Thyroid gland (tissue), 4 donors: ENCODE measurements at regions not wholly inside any gene's neighbourhood (a gene's known extent, or its start where the extent isn't known, plus 50 kb on each side); places are given as distances from the start of the nearest gene placed in this dataset.
"Not testable (repeated sequence)": the region's sequence is repeated elsewhere in the genome, so short reads cannot be mapped to it uniquely, and the experiment has no call there.

Experiments used
- DNase-seq, 2 donors: peaks; one replicate each; pipeline ENCODE4 v3.0.0-alpha.2; 2019
- H3K27ac ChIP-seq, 3 donors: fragments of 200-600 bp; sonication (generic); 1 replicate in 2 of 3; 2 replicates in 1 of 3; pipeline ENCODE4 v1.5.1; 2016 to 2019; ENCODE audit warnings: mild to moderate bottlenecking in 1 of 3, moderate library complexity in 1 of 3
- H3K27me3 ChIP-seq: fragments of 200-600 bp; sonication (generic); one replicate; pipeline ENCODE4 v1.5.1; 2019
- H3K36me3 ChIP-seq, 2 donors: fragments of 200-600 bp; sonication (generic); one replicate each; pipeline ENCODE4 v1.5.1; 2016 to 2019
- H3K4me1 ChIP-seq, 2 donors: fragments of 200-600 bp; sonication (generic); one replicate each; pipeline ENCODE4 v1.5.1; 2017 to 2019
- H3K4me3 ChIP-seq, 3 donors: fragments of 200-600 bp; sonication (generic); replicated peaks in 1 of 3; 1 replicate in 2 of 3; 2 replicates in 1 of 3; pipeline ENCODE4 v1.5.1; 2016; ENCODE audit warnings: mild to moderate bottlenecking in 1 of 3
- H3K9me3 ChIP-seq: fragments of 200-600 bp; sonication (generic); one replicate; pipeline ENCODE4 v1.5.1; 2017
- POLR2A ChIP-seq, 2 donors: fragments of 450-650 bp; IDR thresholded peaks; one replicate each; pipeline ENCODE4 v1.6.1; 2017; ENCODE audit warnings: antibody characterized with exemption in 2 of 2, mild to moderate bottlenecking in 2 of 2, moderate library complexity in 1 of 2
- WGBS, 2 donors: methylation state at CpG; one replicate each; pipeline ENCODE4 v1.1.5; 2017; 5-methylcytosine and 5-hydroxymethylcytosine counted together
- intact Hi-C: fragments of 100-400 bp; cut with DNase I; formaldehyde crosslinking; loops from one replicate; pipeline ENCODE4 v1.15.1; 2023
- TF ChIP-seq, protein P1 (sequence below), 6 experiments: fragments of 200-600 bp in 3 of 6; fragments of 450-650 bp in 3 of 6; sonication (generic) in 3 of 6; IDR thresholded peaks; one replicate each; pipeline ENCODE4 v1.5.1; 2016 to 2019; ENCODE audit warnings: antibody characterized with exemption in 6 of 6, mild to moderate bottlenecking in 2 of 6, inconsistent platforms in 1 of 6, moderate library complexity in 1 of 6

DNA sequence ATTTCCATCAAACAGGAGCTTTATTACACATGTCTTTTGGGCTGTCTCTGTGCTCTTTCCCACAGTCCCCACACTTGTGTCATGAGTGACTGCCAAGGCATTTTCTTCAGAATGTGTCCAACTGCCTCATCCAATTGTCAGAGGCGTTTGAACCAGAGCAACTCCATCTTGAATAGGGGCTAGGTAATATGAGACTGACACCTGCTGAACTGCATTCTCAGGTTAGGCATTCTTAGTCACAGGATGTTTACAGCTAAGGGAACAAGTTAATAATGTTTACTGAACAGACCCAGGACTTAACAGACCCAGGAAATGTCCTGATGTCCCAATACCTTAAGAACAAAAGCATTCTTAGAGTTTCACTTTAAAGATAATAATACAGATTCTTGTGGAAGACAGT lies 595.5 kb downstream of the REEP3 start:
- Histone ChIP-seq H3K4me3 (no peak overlapping the region), H3K27me3 (no peaks in the 10 kb centered on the region), H3K4me1 (no peaks in the 10 kb centered on the region), H3K27ac (no peak overlapping the region), H3K9me3 (no peaks in the 10 kb centered on the region), H3K36me3 (no peaks in the 10 kb centered on the region)
- WGBS, 2 donors = 69 to 78% methylated on average over 1 of the region's 1 CpG
- TF ChIP-seq, protein P1, sequence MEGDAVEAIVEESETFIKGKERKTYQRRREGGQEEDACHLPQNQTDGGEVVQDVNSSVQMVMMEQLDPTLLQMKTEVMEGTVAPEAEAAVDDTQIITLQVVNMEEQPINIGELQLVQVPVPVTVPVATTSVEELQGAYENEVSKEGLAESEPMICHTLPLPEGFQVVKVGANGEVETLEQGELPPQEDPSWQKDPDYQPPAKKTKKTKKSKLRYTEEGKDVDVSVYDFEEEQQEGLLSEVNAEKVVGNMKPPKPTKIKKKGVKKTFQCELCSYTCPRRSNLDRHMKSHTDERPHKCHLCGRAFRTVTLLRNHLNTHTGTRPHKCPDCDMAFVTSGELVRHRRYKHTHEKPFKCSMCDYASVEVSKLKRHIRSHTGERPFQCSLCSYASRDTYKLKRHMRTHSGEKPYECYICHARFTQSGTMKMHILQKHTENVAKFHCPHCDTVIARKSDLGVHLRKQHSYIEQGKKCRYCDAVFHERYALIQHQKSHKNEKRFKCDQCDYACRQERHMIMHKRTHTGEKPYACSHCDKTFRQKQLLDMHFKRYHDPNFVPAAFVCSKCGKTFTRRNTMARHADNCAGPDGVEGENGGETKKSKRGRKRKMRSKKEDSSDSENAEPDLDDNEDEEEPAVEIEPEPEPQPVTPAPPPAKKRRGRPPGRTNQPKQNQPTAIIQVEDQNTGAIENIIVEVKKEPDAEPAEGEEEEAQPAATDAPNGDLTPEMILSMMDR (IDR thresholded peaks at IDR 0.05) = no peak
- intact Hi-C loops = no loop called here
- no peak for DNase-seq

DNA sequence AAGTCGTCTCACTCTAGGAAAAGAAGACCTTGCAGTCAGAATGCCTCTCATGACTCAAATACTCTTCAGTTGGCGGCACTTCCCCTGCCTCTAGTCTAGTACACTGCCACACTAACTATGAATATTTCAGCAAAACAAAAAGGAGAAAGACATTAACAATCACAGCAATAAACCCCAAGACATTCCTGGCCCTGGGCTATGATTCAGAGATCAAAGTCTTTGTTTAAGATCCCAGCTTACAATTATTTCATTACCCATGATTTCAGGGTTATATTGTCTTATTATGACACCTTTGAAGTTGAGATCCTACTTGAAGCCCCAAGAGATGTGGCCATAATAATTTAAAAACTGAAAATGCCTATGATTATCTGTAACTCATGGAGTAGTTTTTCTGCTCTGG lies 597.5 kb downstream of the REEP3 start:
- 86 to 91% methylated on average over 2 of the region's 2 CpGs for WGBS, 2 donors
- TF ChIP-seq, protein P1 (IDR thresholded peaks at IDR 0.05) = no peak
- TF ChIP-seq POLR2A (IDR thresholded peaks at IDR 0.05) = no peak
- H3K4me3 ChIP-seq = no peak overlapping the region
- intact Hi-C loops = no loop called here
- H3K9me3 ChIP-seq = no peaks in the 10 kb centered on the region
- no peaks in the 10 kb centered on the region for H3K4me1 ChIP-seq
- H3K27ac ChIP-seq = no peak overlapping the region
- DNase-seq = no peak
- no peaks in the 10 kb centered on the region for H3K36me3 ChIP-seq
- H3K27me3 ChIP-seq = no peaks in the 10 kb centered on the region

DNA sequence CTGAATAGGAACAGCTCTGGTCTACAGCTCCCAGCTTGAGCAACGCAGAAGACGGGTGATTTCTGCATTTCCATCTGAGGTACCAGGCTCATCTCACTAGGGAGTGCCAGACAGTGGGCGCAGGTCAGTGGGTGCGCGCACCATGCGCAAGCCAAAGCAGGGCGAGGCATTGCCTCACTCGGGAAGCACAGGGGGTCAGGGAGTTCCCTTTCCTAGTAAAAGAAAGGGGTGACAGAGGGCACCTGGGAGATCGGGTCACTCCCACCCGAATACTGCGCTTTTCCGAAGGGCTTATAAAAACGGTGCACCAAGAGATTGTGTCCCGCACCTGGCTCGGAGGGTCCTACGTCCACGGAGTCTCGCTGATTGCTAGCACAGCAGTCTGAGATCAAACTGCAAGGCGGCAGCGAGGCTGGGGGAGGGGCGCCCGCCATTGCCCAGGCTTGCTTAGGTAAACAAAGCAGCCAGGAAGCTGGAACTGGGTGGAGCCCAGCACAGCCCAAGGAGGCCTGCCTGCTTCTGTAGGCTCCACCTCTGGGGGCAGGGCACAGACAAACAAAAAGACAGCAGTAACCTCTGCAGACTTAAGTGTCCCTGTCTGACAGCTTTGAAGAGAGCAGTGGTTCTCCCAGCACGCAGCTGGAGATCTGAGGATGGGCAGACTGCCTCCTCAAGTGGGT lies 599.2 kb downstream of the REEP3 start:
- WGBS, 2 donors = 85% methylated on average over 22 to 23 of the region's 23 CpGs
- H3K36me3 ChIP-seq, H3K27ac ChIP-seq, H3K4me3 ChIP-seq, H3K9me3 ChIP-seq, H3K27me3 ChIP-seq, DNase-seq, H3K4me1 ChIP-seq, intact Hi-C loops: not testable (repeated sequence)

DNA sequence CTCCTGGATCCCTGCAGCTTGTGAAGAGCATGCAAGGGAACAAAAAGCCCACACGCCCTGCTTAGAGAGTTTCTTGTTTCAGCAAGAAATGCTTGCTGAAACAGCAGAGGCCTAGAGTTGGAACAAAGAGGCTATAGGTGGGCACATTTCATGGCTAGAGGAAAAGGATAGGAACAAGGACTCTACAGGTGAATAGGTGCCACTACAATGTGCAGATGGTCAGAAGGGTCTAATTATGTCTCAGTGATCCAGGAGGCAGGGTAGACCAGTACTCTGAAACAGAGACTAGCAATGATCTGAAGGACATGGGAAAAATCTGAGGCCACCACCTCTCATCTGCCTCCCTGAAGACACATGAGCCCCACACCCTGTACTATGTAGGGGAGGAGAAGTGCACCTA lies 609.0 kb downstream of the REEP3 start:
- WGBS, 2 donors = 42 to 93% methylated on average over 1 of the region's 1 CpG
- intact Hi-C loops = no loop called here
- Histone ChIP-seq H3K27ac (no peak overlapping the region), H3K27me3 (no peaks in the 10 kb centered on the region), H3K4me3 (no peak overlapping the region), H3K9me3 (no peaks in the 10 kb centered on the region), H3K4me1 (no peaks in the 10 kb centered on the region), H3K36me3 (no peaks in the 10 kb centered on the region)
- TF ChIP-seq, protein P1 (IDR thresholded peaks at IDR 0.05) = no peak
- TF ChIP-seq POLR2A (IDR thresholded peaks at IDR 0.05) = no peak
- no peak for DNase-seq

DNA sequence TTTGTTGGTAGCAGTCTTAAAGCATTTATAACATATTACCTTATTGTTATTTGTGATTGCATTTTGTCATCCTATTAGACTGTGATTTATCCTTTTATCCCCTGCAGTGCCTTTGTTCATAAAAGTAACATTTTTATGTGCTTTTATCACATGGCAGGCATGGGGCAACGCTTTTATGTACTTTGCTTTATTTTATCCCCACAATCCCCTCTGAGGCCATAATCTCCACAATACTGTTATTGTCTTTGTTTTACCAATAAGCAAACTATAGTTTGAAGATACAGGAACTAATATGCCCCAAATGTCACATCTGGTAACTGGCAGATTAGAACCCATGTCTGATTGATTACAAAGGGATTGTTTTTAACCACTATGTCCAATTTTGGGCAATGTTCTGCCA lies 613.5 kb downstream of the REEP3 start:
- H3K9me3 ChIP-seq = no peaks in the 10 kb centered on the region
- H3K4me3 ChIP-seq = no peak overlapping the region
- H3K27me3 ChIP-seq = no peaks in the 10 kb centered on the region
- H3K27ac ChIP-seq = no peak overlapping the region
- 86 to 88% methylated on average over 1 of the region's 1 CpG for WGBS, 2 donors
- H3K36me3 ChIP-seq = no peaks in the 10 kb centered on the region
- DNase-seq = no peak
- intact Hi-C loops = no loop called here
- H3K4me1 ChIP-seq = no peaks in the 10 kb centered on the region
- TF ChIP-seq POLR2A (IDR thresholded peaks at IDR 0.05) = no peak
- TF ChIP-seq, protein P1 (IDR thresholded peaks at IDR 0.05) = no peak

DNA sequence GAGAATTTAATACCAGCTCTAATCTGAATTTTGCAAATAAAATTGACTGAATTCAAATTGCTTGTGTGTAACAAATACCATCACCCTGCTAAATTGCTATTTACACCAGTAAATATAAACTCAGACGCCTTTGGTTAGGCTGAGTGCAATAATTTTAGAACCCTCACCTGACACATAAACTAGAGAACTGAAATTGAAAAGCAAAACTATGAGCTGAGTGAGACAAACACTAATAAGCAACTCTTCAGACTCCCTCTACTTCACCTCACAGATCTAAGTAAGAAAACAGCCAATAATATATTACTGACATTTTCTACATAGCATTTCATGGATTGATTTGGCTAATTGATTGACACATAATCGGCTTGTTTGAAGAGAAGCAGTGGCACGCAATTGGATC lies 621.2 kb downstream of the REEP3 start:
- 90 to 93% methylated on average over 3 of the region's 3 CpGs for WGBS, 2 donors
- intact Hi-C loops = no loop called here
- DNase-seq = no peak

More for the DNA sequence above, 621.2 kb downstream of the REEP3 start:
- Histone ChIP-seq H3K27ac (no peak overlapping the region), H3K27me3 (no peaks in the 10 kb centered on the region), H3K4me1 (no peaks in the 10 kb centered on the region), H3K36me3 (no peaks in the 10 kb centered on the region), H3K9me3 (no peaks in the 10 kb centered on the region), H3K4me3 (no peak overlapping the region)
- TF ChIP-seq, protein P1 (IDR thresholded peaks at IDR 0.05) = no peak
- no peak for TF ChIP-seq POLR2A (IDR thresholded peaks at IDR 0.05)
